GM19240 (cell line): ENCODE measurements at regions not wholly inside any gene's neighbourhood (a gene's known extent, or its start where the extent isn't known, plus 50 kb on each side); places are given as distances from the start of the nearest gene placed in this dataset.

ENCODE experiments used
- DNase-seq: peaks from one replicate; pipeline ENCODE4 v3.0.0; 2011; ENCODE audit warnings: low spot score; ENCODE audit not compliant: insufficient read length

DNA sequence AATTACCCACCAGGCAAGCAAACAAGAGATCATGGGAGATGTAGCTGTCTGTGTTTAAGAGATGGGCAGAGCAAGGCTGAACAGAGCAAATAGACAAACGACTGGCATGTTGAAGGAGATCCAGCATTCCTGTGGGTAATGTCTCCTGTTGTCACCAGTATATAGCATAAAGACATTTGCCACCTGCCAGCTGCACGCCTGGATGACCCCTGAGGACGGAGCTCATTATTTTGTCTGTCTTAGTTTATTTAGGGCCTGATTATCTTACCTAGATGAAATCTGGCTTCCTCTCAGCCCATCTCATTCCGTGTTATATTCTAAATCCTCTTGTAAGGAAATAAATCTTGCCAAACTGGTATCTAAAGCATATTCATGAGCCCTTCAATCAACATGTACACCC lies 510.3 kb upstream of the LINC00305 start:
- no peak for DNase-seq

DNA sequence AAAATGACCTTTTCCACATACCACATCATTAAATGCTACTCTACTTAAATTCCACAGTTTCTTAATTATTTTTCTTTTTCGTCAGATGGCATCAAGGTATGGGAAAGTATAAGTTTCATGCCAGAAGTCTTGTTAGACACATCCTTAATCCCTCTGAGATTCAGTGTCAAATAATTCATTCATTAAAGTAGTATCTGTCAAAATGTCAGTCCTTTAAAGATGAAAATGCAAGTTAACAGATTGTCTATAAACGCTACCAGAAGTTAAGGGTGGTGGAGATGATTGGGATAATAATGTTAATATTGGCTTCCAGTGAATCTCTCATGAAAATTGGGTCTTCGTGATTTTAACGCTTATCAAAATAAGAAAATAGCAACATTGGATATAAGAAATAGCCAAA lies 504.2 kb upstream of the LINC00305 start:
- DNase-seq, result no peak

DNA sequence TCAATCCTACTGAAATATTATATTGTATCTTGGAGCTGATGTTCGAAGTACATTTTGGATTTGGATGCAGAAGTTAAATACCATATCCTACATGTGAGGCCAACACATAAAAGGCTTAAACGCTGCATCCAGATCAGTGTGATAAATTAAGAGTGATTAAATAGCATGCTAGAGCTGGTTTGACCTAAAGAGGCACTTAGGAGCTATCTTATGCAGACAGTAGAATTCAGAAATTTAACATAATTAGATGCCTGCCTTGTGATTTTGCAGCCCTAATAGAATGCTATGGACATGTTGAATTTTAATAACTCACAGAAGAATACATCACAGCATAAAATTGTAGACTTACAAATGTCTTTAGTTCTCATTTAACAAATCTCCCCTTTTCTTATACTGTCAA lies 501.2 kb upstream of the LINC00305 start:
- DNase-seq, result no peak

DNA sequence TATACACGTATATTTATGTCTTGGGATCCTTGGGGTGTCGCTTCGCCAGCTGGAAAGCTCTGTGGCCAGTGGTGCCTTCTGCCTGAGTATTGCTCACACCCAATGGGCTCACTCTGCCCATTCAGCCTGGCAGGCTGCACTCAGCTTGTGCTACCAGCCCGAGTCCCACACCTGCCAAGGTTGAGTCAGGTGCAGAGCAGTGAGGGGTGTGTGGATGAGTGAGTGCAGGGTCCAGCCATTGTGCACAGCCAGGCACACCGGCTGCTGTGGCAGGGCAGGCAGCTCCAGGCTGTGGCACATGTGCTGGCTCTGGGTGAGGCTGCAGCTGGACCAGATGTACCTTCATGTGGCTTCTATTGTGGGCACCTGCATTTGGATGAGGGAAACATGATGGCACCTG lies 496.9 kb upstream of the LINC00305 start:
- no peak for DNase-seq

DNA sequence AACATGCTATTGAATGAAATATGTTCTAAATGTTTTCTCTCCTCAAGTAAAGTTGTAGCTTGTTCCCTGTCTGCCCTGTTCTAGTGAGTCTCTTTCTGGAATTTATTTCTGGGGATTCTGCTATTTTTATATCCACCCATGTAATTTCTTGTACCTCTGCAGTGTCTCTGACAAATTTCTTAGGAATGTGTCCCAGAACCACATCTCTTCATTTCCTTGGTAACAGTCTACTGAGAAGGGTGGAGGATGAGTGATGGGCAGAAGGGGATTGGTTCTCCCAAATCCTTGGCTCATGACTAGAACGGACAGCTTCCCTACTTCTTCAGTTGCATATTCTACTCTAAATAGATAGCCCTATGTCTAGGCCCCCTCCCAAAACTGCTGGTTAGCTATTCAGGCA lies 490.6 kb upstream of the LINC00305 start:
- DNase-seq, result no peak

DNA sequence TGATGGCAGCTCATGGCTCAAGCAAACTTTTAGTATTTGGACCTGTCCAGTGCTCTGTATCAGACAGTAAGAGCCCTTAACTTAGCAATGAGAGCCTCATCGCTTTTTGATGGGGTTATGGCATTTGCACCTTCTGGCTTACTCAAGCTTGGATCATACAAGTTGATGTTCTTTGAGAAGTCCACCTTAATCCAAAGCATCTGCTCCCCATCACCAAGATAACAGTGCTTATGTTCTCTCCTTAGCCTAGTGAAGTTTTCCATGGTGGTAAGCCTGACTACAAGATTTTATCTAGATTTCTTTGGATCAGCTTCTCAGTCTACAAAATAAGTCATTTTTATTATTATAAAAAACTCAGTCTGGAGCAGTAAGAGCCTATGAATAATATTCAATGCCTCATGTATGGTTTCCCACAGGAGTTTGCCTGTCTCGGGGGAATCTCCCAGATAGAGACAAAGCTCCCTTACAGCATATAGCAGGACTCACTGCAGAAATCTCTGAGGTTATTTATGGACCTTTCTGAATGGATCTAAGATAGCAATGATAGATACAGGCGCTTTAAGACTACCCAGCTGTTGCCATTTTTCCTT lies 472.2 kb upstream of the LINC00305 start:
- no peak for DNase-seq

DNA sequence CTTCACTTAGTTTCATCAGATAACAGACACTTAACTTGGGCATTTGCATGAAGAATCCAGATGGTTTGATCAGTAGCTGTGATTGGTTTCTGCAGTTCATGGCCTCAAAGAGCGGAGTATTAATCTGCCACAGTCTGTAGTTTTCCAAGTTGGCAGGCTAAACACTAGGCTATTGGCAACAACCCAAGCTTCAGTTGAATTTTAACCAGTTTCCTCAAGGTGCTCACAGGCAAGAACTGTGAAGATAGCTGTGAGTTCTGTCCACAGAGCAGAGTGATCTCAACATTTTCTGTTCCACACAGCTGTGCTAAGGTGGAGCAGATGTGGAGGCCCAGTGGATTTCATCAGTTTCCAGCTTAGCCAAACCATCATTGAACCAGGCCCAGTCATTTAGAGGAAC lies 469.5 kb upstream of the LINC00305 start:
- DNase-seq, result no peak

DNA sequence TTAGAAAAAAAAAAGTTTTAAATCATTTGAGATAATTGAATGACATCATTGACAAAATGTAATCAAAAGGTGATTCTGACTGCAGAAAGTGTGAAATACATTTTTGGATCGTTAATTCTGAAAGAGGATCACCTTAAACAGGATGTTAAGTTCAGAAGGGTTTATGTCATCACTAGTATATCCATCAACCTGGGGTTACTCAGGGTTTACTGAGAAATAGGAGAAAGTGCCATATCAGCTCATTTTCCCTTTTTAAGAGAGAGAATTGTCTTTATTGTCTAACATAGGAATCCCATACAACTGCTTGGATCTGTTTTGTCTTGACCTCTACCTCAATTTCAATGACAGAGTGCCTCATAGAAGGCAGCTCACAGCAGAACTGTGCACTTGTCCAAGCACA lies 466.1 kb upstream of the LINC00305 start:
- no peak for DNase-seq

DNA sequence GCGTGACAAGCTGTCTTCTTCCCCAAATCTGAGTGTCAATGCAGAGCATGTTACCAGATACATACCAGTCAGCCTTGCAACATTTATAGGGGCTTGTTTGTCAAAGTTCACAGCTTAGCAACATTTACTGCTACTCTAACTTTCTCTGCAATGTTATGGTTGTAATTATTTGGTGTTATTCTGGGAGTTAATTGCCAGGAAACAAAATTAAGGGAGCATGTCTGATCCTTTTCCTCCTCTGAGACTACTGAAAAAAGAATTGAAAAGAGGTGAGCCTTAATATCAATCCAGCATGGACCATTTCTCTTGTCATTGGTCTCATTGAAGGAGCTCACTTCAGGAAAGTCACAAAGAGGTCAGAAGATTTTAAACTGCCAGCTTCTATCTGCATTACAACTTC lies 465.6 kb upstream of the LINC00305 start:
- DNase-seq, result no peak

DNA sequence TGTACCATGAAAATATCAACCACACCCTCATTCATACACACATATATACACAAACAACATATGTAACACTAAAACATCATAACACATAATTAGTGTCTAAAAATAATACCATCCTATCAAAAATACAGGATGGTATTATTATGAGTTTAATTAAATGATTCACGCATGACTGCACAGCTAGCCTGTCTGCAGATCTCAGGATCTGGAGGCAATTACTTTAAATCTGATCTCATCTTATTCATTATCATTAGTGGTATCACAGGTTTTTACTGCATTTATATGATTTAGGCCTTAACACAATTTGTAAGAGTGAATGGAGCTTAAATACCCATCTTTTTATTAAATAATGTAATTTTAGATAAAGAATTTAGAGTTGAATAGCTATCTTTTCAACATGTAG lies 443.4 kb upstream of the LINC00305 start:
- no peak for DNase-seq

DNA sequence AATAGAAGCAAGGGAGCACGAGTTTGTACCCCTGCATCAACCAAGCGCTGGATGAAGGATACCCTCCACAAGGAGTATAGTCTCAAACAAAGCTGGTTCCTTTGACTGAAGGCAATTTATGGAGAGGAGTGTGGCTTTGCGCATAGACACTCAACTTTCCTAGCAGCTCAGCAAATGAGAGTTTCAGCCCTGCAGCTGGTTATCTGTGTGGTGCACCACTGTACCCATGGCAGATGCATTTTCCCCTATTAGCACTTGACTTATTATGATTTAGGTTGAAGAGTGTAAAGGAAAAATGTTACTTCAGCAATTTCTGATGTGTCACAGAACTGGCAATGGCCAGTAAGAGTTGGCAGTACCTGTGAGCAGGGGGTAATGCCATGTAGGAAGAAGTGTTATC lies 440.1 kb upstream of the LINC00305 start:
- DNase-seq, result no peak

DNA sequence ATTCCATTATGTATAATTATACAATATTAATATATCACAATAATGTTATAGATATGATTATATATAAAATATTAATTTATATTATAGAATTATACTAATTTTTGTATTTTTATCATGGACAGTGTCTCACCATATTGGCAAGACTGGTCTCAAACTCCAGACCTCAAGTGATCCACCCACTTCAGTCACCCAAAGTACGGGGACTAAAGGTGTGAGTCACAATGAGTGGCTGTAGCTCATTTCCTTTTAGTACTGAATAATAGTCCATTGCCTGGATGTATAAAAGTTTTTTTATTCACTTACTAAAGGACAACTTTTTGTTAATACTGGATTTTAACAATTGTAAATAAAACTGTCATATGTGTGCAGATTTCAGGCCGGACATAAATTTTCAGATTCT lies 417.6 kb upstream of the LINC00305 start:
- DNase-seq, result no peak

DNA sequence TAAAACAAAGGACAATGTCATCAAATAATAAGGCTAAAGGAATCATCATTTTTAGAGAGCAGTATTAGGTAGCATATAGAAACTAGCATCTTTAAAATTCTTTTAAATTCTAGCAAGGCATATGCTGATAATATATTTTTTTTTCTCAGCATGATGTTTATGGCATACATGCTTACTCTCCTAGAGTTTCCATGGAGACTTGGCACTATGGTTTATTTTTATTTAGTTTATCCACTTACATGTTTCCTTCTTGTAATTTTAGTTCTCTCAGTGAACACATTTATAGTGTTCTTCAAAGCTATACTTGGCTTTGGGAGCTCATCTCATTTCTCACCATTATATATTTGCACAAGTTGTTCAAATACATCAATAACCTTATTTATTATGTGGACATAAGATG lies 413.8 kb upstream of the LINC00305 start:
- no peak for DNase-seq

DNA sequence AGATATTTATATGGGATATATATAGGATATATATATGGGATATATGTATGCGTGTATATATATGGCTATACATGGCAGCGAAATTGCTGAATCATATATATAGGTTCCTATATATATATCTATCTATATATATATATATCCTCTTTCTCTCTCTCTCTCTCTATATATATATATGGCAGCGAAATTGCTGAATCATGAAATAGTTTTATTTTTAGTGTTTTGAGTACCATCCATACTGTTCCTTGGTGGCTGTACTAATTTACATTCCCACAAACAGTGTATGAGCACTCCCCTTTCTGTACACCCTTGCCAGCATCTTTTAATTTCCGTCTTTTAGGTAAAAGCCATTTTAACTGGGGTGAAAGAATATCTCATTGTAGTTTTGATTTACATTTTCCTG lies 397.6 kb upstream of the LINC00305 start:
- no peak for DNase-seq

DNA sequence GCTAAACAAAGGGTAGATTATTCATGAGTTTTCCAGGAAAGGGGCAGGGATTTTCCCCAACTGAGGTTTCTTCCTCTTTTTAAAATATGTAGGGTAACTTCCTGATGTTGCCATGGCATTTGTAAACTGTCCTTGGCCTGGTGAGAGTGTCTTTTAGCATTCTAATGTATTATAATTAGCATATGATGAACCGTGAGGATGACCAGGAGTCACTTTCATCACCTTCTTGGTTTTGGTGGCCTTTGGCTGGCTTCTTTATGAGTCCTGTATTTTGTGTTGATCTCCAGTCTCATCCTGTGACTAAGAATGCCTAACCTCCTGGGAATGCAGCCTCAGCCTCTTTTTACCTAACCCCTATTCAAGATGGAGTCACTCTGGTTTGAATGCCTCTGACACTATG lies 391.0 kb upstream of the LINC00305 start:
- no peak for DNase-seq

DNA sequence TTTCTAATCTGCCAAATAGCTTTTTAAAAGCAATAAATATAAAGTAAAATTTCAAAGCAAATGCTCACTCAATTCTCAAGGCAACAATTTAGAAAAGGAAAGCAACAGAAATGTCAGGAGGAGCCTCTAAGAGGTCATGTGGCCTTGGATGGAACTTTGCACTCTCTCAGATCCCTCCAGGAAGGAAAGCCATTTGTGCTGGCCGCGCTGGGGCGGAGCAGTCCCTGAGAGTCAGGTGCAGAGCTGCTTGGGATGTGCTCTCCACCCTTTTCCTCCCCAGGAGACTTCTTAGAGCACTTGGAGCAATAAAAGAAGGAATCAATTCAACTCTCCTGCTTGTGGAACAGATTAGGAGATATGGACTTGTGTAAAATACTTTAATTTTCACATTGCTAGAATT lies 379.8 kb upstream of the LINC00305 start:
- DNase-seq, result no peak

DNA sequence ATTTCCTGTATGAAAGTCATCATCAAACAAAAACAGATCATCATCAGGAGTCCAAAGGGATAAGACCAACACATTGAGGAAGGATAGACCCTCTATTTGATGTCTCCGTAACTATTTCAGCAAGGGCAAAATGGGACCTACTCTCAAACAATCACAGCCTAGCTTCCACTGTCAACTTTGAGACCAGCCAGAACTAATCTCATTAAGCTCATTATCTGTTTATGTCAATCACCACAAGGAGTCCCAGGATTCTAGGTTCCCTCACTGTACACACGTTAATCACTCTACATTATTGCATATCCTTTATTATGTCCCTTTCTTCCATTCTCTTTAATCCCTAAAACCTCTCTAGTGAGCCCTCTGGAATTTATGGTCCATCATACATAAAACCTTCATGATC lies 370.3 kb upstream of the LINC00305 start:
- no peak for DNase-seq

DNA sequence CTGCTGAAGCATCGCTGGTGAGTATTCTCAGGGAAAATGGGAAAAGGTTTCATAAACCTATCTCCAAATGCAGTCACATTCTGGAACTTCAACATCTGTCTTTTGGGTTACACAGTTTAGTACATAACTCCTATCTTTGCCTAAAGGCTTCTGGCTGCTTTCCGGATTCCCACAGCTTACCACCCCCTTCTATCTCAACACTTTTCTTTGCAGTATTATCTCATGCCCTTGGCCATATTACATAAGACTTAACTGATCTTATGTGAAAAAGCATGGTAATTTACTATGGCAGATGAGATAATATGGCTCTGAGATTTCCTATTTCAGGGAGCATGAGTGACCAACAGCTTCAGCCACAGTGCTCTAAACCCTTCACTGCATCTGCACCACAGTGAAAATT lies 369.3 kb upstream of the LINC00305 start:
- DNase-seq, result no peak

DNA sequence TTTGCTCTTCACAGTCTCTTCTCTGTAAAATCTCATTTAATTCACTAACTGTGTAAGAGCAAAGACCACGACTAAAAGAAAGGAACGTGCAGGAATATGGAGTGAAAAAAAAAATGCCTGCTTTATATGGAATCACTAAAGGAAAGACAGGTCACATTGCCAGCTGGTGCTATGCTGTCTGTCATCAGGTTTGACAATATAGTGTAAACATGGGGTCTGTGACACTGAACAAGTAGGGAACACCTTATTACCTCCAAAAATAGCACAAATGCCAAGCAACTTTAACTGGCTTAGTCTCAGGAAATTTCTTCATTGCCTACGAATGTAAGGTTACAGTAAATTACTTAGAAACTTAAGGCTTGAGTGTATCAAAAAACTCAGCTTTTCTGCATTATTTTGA lies 364.5 kb upstream of the LINC00305 start:
- DNase-seq, result no peak

DNA sequence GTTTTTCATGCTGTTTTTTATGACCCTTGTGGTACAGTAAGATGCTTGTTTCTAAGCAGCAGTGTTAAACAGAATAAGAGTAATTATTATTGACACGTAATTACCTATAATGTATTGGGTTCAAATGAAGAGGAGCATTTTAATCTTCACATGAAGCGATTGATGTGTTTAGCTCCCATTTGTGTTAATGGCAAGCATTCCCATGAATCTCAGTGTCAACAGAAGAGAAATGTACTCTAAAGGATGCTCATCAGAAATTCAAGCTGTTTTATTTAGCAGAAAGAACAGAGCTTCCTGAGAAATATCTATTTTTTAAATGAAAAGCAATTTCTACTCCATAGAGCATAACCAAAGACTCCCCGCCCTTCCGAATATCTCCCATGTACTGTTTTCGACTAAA lies 341.3 kb upstream of the LINC00305 start:
- DNase-seq, result no peak

DNA sequence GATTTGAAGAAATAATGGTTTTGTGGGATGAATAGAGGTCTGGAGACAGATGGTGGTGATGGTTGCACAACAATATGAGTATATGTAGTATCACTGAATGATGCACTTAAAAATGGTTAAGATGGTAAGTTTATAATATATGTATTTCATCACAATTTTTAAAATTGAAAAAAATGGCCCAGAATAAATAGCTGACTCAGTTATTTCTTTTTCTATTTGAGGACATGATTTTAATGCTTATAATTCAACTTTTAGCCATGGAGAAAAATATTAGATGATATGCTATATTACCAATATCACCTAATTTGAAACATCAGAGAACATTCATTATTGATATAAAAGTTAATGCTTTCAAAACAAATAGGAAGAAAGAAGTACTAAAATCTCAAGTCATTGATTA lies 339.8 kb upstream of the LINC00305 start:
- no peak for DNase-seq

DNA sequence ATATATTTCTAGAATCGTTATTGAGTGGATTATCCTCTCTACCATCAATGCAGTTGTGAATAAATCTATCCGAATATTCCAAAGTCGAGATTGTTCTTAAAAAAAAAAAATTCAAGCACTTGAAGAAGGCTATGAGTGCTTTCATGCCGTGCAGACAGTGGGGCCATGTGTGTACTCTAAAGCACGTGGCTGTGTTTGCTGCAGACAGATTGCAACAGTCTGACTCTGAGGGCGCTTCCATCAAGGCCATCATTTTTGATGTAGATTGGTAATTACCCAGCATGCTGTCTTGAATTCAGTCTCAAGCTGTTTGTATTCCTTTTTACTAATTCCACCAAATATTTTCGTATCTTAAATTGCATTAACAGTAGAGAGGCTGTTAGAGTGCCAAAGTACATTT lies 325.9 kb upstream of the LINC00305 start:
- no peak for DNase-seq

DNA sequence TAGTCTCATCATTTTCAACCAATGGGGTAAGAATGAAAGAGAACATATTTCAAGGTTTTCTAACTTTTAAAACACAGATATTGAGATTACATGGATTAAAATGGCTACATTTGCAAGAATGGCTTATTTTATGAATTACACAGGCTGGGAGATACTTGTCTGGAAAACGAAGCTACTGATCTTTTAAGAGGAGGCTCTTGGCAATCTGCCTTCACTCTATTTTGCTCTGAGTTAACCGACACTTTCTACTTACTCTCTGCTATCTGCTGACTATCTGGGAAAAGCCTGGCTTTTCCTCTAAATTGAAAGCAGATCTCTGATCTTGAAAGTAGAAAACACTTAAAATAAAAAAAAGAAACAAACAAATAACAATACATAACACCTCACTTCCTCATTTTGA lies 325.4 kb upstream of the LINC00305 start:
- DNase-seq, result no peak

DNA sequence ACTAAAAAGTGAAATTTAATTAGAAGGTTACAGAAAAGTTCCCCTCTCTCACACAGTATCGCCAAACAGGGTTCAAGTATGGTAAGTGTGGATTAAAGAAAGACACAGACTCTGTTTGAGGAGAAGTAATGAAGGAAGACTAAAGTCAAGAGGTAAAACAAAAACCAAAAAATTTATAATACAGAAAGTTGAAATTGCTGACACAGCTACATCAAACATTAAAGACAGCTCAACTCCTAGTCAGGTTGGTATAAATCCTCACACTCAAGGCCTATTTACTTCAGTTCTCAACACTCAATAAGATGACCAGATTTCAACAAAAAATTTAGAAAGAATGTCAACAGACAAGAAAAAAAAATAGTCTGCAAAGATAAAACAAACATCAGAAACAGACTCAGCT lies 300.5 kb upstream of the LINC00305 start:
- DNase-seq, result no peak
